GM18519 (cell line): ENCODE measurements at regions not wholly inside any gene's neighbourhood (a gene's known extent, or its start where the extent isn't known, plus 50 kb on each side); places are given as distances from the start of the nearest gene placed in this dataset.
"Not testable (repeated sequence)": the region's sequence is repeated elsewhere in the genome, so short reads cannot be mapped to it uniquely, and the experiment has no call there.

Experiments used
- ATAC-seq: cut with Tn5 transposase; IDR thresholded peaks from one replicate; pipeline ENCODE4 v1.9.1; 2021; ENCODE audit warnings: mild to moderate bottlenecking, moderate library complexity; ENCODE audit not compliant: unreplicated experiment, low FRiP score

DNA sequence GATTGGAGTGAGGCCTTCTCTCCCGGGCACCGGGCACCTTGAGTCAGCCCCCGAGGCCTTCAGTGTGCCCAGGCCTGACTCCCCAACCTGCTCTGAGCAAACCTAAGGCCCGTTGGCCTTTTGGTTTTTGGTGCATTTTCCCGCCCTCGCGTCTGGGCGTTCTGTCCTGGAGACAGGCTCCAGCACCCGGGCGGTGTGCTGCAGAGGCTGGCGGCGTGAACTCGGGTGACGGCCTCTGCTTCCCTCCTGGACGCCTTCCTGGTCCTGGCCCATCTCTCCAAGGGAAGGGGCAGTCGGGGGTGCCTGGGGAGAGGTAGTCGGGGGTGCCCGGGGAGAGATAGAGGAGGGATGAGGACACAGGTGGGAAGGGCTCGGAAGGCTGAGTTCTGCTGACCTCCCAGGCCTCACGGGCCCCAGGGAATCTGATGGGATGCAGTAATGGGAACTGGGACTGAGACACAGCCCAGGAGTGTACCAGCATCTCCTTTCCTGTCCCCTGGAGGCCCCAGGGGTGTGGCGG, 1326.4 kb downstream of the BRD1 start:
- ATAC-seq: no peak

- no peak for ATAC-seq
These were observed 1327.0 kb downstream of the BRD1 start for GRCh38 chr22:48500471-48501230.

DNA sequence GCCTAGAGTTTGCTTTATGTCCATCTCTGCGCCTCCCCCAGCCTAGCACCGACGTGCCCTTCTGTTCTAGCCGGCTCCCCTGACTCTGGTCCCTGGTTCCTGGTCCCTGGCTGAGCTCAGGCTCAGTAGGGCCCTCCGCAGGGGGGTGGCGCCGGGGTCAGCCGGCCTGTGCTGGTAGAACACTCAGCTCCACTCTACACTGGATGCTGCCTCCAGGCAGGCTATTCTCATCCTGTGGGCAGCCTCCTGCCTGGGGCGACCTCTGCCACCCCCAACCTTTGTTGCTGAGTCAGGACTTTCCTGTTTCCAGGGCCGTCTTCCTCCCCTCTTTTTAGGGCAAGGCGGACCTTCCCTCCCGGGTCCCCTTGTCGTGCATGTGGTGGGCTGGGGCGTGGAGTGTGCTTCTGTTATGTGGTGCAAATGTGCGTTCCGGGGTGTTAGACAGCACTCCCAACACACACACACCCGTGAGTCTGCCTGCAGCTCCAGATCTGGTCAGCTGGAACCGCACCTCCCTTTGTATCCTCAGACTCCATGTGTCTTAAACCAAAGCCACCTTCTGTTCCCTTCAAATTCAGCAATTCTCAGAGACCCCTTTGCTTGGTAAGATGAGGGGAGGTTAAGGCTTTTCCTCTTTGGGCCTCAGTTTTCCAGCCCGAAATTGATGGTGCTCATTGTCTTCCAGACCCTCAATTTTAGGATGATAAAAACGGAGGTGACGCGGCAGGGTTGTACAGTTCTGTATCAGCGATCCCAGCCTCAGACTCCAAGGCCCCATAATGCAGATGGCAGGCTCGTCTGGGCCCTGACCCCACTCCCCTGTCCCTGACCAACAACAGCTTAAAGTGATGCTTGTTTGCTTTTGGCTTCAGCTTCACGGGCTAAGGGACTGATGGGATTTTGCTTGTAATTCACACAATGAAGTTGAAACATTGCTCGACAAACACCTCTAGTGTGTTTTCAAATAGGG, 1327.9 kb downstream of the BRD1 start:
- ATAC-seq: no peak

DNA sequence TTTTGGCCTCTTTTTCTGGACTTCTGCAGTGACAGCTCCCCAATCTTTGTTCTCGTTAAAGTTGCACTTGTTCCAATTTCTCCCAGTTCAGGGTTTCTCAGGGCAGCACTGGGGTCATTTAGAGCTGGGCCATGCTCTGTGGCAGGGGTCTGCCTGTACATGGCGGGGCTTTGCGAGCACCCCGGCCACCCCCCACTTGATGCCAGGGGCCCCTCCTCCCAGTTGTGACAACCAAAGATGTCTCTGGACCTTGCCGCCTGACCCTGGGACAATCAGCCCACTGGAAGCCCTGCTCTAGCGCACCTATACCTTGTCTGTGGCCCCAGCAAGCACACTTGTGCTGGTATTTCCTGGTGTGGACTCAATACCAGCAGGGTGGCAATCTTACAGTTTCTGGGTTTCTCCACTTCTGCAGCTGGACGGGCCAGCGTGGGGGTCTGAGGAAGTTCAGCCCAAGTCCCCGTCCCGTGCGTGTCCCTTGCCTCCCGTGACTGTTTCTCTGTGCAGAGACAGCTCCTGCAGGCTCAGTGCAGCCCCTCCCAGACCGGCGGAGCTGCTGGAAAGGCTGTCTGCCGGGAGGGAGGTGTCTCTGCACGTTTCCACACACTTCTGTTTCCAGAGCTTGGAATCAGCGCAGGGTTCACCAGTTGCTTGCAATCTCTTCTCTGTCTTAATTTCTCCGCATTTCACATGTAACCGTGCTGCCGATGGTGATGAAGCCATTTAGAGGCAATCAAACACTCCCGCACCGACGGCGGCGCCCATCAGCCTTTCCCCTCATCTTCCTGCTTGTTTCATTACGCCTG, 1328.9 kb downstream of the BRD1 start:
- no peak for ATAC-seq

DNA sequence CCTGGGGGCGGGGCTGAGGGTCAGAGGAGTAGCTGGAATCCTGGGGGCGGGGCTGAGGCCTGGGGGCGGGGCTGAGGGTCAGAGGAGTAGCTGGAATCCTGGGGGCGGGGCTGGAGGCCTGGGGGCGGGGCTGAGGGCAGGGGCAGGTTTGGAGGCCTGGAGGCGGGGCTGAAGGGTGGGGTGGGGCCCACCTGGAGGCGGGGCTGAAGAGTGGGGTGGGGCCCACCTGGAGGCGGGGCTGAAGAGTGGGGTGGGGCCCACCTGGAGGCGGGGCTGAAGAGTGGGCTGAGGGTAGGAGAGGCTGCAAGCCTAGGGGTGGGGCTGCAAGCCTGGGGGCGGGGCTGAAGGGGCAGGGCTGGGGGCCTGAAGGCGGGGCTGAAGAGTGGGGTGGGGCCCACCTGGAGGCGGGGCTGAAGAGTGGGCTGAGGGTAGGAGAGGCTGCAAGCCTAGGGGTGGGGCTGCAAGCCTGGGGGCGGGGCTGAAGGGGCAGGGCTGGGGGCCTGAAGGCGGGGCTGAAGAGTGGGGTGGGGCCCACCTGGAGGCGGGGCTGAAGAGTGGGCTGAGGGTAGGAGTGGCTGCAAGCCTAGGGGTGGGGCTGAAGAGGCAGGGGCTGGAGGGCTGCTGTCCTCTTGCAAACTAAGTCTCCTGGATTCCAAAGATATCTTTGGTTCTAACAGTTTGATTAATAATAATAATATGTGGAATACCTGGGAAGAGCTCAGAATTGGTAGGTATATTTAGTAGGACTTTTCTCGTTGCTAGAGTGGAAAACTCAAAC, 1329.7 kb downstream of the BRD1 start:
- not testable (repeated sequence) for ATAC-seq

DNA sequence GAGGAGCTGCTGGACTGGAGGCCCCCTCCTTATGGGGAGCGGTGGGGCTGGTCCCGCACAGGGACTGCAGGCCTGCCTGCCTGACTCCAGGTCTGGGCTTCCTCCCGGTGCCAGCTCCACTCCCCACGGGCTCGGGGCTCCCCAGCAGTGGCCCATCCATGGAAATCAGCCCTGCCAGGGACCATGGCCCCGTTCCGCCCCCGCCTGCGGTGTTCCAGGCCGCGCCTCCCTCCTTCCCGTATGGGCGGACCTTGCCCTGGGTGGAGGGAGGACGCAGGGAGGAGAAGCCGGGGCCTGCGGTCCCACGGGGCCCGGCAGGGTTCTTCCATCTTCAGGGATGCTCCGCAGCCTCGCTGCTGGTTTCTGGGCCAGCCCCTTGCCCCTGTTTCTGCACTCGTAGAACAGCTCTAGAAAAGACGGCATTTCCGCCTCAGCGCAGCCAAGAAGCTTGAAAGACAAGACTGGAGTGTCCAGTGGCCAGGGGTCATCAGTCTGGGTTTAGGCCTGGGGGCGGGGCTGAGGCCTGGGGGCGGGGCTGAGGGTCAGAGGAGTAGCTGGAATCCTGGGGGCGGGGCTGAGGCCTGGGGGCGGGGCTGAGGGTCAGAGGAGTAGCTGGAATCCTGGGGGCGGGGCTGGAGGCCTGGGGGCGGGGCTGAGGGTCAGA, 1330.6 kb downstream of the BRD1 start:
- ATAC-seq: no peak

DNA sequence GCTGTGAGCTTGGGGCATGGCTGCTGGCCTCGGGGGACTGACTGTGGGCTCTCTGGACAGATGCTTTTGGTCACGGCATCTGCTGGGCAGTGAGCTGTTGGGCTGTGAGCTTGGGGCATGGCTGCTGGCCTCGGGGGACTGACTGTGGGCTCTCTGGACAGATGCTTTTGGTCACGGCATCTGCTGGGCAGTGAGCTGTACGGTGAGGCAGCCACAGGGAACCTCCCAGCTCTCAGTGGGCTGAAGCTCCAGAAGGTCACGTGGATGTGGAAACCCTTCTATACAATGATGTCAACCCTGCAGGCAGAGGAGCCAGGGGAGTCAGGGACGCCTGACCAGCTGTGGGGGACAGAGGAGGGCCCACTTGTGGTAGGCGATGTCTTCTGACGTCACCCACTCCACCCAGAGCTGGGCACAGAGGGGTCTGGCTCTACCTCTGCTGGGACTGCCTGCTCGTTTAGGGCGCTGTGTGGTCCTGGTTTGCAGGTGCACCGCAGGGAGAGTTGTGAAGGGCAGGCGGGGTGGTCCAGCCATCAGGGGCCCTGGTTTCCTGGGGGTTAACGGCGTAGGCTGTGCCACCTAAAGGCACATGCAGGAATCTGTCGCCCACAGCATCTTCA, 1331.3 kb downstream of the BRD1 start:
- no peak for ATAC-seq

- no peak for ATAC-seq
These were observed 1332.0 kb downstream of the BRD1 start for GRCh38 chr22:48495751-48496080.

- no peak for ATAC-seq
These were observed 1332.5 kb downstream of the BRD1 start for GRCh38 chr22:48494968-48495750.

DNA sequence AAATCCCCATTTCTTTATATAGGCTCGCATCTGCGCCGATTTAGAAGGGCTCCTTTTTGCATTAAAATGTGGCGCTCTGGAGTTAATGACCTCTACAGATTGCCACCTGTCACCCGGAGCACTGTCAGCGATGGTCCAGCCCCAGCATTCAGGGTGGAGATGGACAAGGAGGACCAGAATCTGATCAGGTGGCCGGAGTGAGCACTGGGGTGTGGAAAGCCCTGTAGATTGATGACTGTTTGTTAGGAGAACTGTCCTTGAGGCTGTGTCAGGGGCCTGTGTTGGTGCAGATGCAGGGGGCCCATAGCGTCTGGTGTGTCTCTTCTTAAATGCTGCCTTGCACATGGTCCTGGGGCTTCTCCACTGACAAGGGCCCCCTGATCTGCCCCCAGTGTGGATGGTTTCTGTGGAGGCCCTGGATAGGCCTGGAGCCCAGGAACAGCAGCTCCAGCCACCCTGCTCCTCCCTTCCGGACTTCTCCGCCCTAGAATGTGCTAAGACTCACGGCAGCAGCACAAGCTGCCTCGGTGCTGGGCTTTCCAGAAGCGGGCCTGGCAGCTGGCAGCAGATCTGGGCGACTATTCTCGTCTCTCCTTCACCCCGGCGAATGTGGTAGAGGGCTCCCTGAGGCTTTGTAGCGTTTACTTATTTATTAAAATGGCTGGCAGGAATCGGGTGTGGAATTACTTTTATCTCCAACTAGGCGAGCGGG, 1333.3 kb downstream of the BRD1 start:
- no peak for ATAC-seq

DNA sequence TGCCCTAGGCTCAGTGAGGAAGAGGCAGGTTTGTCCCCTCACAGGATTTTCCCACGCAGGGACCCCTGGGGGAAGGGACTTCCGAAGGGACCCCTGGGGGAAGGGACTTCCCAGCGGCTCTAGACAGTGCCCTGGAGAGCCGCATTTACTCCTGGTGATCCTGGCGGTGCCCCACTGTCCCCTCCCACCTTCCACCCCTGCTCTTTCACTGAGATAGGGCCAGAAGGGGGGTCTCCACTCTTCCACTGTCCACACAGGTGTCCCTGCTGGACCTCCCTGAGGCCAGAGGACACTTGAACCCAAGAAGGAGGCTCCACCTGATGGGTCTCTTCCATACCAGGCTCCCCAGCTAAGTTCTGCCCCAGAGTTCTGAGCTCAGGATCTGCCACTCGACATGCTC, 1333.9 kb downstream of the BRD1 start:
- no peak for ATAC-seq

DNA sequence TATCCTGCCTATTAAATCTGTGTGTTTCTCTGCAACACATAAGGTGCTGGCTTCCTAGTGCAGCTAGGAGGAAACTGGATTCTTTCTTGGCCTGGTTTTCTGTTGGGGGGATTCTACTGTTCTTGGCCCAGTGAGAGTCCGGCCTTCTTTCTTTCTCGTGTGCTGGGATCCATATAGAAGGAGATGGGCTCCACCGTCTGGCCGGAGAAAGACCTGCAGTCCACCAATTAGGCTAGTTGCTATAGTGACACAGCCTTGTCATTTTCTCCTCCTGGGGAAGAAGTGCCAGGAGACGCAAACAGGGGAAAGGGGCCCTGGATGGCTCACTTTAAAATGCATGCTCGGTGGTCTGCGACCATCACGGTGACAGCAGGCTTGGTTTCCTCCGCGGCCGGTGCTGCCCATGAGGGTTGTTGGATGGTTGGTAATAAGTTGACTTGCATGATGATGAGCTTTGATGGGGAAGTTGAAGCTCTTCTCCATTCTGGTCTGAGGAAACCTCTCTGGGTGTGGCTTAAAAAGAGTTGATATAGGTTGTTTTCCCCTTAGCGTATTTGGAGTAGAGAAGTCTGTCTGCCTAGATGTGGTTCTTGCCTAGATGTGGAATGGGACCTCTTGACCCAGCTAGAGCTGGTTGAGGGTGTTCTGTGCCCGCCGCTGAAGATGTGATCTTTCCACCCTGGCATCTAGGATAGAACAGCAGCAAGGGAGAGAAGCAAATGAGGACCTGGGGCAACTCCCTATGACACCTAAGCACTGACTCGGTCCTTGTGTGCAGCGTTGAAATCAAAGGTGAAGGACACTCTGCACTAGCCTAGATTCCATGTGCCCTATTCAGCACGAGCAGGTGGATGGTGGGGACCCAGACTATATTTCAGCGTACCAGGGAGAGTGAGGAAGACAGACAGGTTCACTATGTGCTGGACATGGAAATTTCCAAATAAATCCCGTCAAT, 1335.0 kb downstream of the BRD1 start:
- no peak for ATAC-seq

DNA sequence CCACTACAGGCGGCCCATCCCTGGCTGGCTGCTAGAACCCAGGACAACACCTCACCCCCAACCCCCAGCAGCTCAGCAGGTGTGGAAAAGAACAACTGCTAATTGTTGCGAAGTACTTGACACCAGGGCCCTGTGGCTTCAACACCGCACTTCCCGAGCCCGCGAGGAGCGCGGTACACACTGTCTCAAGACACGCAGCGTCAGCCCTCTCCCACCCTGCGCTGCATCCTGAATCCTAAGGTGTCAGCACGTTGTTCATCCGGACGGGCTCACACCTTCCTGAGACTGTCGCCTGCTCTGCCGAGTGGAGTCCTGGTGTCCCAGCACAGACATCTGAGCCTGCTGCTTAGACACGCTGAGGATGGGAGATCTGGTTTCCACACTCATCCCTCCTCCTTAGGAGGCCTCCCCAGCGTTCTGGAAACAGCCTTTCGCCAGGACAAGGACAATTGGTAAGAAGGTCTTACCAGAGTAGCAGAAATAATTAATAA, 1336.2 kb downstream of the BRD1 start:
- ATAC-seq: no peak

- ATAC-seq: no peak
These were observed 1336.9 kb downstream of the BRD1 start for GRCh38 chr22:48490500-48491411.
